K562 (cell line): ENCODE measurements at regions not wholly inside any gene's neighbourhood (a gene's known extent, or its start where the extent isn't known, plus 50 kb on each side); places are given as distances from the start of the nearest gene placed in this dataset.

Experiments
- CLOCK ChIP-seq: fragments of 250-450 bp; sonication (Bioruptor Pico); IDR thresholded peaks from 2 replicates; pipeline ENCODE4 v1.4.0; 2020; ENCODE audit warnings: mild to moderate bottlenecking, moderate library complexity, borderline replicate concordance
- KDM2B ChIP-seq: fragments of 250-450 bp; sonication (Bioruptor Pico); IDR thresholded peaks from 2 replicates; pipeline ENCODE4 v1.8.0; 2021; ENCODE audit warnings: mild to moderate bottlenecking, moderate library complexity
- SP2 ChIP-seq: IDR thresholded peaks from 2 replicates; pipeline ENCODE4 v1.6.1; 2011; ENCODE audit warnings: mild to moderate bottlenecking, low read depth, low read length, moderate library complexity; ENCODE audit not compliant: poor library complexity, severe bottlenecking; ENCODE audit errors: extremely low read depth
- TAF1 ChIP-seq: IDR thresholded peaks from 2 replicates; pipeline ENCODE4 v1.6.1; 2011; ENCODE audit warnings: mild to moderate bottlenecking, low read length, moderate library complexity; ENCODE audit not compliant: insufficient read depth, control insufficient read depth, severe bottlenecking; ENCODE audit errors: extremely low read depth
- TF ChIP-seq, protein P1 (sequence below), 2 experiments: fragments of 450-650 bp; IDR thresholded peaks; 2 replicates each; pipeline ENCODE4 v1.6.1; 2018; ENCODE audit warnings: mild to moderate bottlenecking in 2 of 2, low read depth in 1 of 2; ENCODE audit not compliant: partially characterized antibody in 2 of 2

DNA sequence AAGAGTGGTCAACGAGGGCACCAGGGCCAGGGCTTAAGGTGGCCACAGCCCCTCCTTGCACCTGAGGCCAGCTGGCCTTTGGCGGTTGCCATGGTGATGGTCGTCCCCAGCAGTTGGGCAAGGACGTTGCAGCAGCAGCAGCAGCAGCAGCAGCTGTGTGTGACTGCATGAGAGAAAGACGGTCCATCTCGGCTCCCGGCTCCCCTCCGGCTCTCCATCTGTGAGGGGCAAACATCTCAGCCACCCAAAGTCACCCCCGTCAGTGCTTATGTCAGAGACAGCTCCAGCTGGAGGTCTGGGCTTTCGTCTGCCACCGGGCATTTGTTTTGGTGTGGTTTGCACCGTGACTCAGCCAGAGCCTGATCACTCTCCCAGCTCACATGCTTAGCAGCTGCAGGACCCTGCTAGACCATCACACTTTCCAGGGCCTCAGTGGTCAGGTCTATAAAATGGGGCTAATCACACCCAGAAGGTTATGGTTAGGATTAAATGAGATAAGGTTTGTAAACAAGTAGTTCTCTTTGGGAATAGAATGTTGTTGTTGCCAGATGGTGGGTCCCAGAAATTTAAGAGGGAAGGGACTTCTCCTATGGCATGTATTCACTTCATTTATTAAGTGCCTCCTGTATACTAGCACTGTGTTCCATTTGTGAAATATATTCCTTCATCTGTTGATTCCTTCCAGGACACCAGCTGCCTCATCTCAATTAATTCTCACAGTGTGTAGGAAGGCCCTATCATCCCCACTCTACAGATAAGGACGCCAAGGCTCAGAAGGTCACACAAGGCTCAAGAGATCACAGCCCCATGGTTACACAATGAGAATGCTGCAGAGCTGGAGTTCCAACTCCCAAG is 212.6 kb upstream of the LHX5 start (continued):
- TF ChIP-seq CLOCK (no peak), SP2 (no peak), TAF1 (no peak), KDM2B (CRISPR knock-in tag) (no peak)
- TF ChIP-seq, protein P1, sequence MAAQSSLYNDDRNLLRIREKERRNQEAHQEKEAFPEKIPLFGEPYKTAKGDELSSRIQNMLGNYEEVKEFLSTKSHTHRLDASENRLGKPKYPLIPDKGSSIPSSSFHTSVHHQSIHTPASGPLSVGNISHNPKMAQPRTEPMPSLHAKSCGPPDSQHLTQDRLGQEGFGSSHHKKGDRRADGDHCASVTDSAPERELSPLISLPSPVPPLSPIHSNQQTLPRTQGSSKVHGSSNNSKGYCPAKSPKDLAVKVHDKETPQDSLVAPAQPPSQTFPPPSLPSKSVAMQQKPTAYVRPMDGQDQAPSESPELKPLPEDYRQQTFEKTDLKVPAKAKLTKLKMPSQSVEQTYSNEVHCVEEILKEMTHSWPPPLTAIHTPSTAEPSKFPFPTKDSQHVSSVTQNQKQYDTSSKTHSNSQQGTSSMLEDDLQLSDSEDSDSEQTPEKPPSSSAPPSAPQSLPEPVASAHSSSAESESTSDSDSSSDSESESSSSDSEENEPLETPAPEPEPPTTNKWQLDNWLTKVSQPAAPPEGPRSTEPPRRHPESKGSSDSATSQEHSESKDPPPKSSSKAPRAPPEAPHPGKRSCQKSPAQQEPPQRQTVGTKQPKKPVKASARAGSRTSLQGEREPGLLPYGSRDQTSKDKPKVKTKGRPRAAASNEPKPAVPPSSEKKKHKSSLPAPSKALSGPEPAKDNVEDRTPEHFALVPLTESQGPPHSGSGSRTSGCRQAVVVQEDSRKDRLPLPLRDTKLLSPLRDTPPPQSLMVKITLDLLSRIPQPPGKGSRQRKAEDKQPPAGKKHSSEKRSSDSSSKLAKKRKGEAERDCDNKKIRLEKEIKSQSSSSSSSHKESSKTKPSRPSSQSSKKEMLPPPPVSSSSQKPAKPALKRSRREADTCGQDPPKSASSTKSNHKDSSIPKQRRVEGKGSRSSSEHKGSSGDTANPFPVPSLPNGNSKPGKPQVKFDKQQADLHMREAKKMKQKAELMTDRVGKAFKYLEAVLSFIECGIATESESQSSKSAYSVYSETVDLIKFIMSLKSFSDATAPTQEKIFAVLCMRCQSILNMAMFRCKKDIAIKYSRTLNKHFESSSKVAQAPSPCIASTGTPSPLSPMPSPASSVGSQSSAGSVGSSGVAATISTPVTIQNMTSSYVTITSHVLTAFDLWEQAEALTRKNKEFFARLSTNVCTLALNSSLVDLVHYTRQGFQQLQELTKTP (IDR thresholded peaks at IDR 0.05; ENCODE audit: low read depth in 1 of 2, partially characterized antibody in 2 of 2): no peak
